Muscle of arm (tissue), 1 donor: ENCODE measurements at regions not wholly inside any gene's neighbourhood (a gene's known extent, or its start where the extent isn't known, plus 50 kb on each side); places are given as distances from the start of the nearest gene placed in this dataset.
"Not testable (repeated sequence)": the region's sequence is repeated elsewhere in the genome, so short reads cannot be mapped to it uniquely, and the experiment has no call there.

Experiments
- DNase-seq: peaks from one replicate; pipeline ENCODE4 v3.0.0-alpha.2; 2013

- DNase-seq, result no peak
Observed at GRCh38 chr14:49367696-49368095, 218.5 kb downstream of the RPS29 start.

- no peak for DNase-seq
Observed at GRCh38 chr14:49366416-49366815, 219.8 kb downstream of the RPS29 start.

- no peak for DNase-seq
Observed at GRCh38 chr14:49364752-49365117, 221.4 kb downstream of the RPS29 start.

- DNase-seq, result no peak
Observed at GRCh38 chr14:49363821-49364751, 222.1 kb downstream of the RPS29 start.

- DNase-seq, result no peak
Observed at GRCh38 chr14:49362916-49363315, 223.3 kb downstream of the RPS29 start.

GRCh38 chr14:49339130-49339529 is 247.1 kb downstream of the RPS29 start:
- DNase-seq, result no peak

GRCh38 chr14:49319810-49320209 is 266.4 kb downstream of the RPS29 start:
- DNase-seq, result no peak

GRCh38 chr14:49315570-49315969 is 270.6 kb downstream of the RPS29 start:
- DNase-seq, result no peak

GRCh38 chr14:49314737-49315136 is 271.4 kb downstream of the RPS29 start:
- DNase-seq, result no peak

- no peak for DNase-seq
Observed at GRCh38 chr14:49313108-49313507, 273.1 kb downstream of the RPS29 start.

- no peak for DNase-seq
Observed at GRCh38 chr14:49310298-49310697, 275.9 kb downstream of the RPS29 start.

- no peak for DNase-seq
Observed at GRCh38 chr14:49306152-49306751, 279.9 kb downstream of the RPS29 start.

- peak; percentile 43 for DNase-seq
Observed at GRCh38 chr14:49303946-49304516, 282.1 kb downstream of the RPS29 start.

- DNase-seq, result no peak
Observed at GRCh38 chr14:49297102-49297501, 289.1 kb downstream of the RPS29 start.

GRCh38 chr14:49294621-49295148 is 291.5 kb downstream of the RPS29 start:
- no peak for DNase-seq

- no peak for DNase-seq
Observed at GRCh38 chr14:49287004-49287403, 299.2 kb downstream of the RPS29 start.

GRCh38 chr14:49286257-49286983 is 299.8 kb downstream of the RPS29 start:
- no peak for DNase-seq

GRCh38 chr14:49280566-49280965 is 305.6 kb downstream of the RPS29 start:
- DNase-seq, result no peak

GRCh38 chr14:49250517-49250916 is 335.7 kb downstream of the RPS29 start:
- DNase-seq, result no peak

- DNase-seq, result no peak
Observed at GRCh38 chr14:49250109-49250508, 336.1 kb downstream of the RPS29 start.

- no peak for DNase-seq
Observed at GRCh38 chr14:49249022-49249421, 337.2 kb downstream of the RPS29 start.

GRCh38 chr14:49243777-49244176 is 342.4 kb downstream of the RPS29 start:
- DNase-seq, result not testable (repeated sequence)
